ENCODE measurements at regions not wholly inside any gene's neighbourhood (a gene's known extent, or its start where the extent isn't known, plus 50 kb on each side); places are given as distances from the start of the nearest gene placed in this dataset.

DNA sequence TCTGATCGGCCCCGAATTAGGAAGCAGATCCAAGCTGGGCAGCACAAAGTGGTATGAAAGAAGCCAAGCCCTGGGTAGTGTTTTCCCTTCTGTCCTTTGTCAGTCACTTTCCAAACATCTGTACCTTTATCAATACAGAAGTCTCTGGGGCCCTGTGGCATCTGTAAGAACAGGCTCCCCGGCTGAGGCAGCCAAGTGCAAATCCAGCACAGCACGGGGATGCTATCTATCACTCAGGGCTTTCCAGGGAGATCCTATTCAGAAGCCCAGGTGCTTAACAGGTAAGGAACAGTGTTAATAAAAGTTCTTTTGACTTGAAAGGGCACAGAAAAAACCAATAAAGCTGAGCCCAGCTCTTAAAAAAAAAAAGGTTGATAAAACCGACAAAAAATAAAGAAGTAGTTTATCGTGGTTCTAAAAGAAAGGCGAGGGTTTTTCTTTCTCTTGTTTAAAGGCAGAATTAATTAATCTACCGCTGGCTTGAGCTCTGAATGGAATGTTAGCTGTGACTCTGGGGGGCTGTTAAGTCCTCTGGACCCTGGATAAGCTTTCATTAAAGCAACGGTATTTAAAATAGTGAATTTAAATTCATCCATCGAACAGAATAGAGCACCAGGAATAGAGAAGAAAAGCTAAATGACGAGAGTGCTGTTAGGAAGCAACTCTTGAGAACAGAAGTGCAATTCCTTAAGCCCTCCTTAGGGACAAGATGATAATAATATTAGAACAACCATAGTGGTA is 119.1 kb upstream of the GATB start:
- no peak overlapping the region for H3K27ac ChIP-seq
- TF ChIP-seq, protein P1, sequence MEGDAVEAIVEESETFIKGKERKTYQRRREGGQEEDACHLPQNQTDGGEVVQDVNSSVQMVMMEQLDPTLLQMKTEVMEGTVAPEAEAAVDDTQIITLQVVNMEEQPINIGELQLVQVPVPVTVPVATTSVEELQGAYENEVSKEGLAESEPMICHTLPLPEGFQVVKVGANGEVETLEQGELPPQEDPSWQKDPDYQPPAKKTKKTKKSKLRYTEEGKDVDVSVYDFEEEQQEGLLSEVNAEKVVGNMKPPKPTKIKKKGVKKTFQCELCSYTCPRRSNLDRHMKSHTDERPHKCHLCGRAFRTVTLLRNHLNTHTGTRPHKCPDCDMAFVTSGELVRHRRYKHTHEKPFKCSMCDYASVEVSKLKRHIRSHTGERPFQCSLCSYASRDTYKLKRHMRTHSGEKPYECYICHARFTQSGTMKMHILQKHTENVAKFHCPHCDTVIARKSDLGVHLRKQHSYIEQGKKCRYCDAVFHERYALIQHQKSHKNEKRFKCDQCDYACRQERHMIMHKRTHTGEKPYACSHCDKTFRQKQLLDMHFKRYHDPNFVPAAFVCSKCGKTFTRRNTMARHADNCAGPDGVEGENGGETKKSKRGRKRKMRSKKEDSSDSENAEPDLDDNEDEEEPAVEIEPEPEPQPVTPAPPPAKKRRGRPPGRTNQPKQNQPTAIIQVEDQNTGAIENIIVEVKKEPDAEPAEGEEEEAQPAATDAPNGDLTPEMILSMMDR (conservative IDR thresholded peaks at IDR 0.05): no peak

DNA sequence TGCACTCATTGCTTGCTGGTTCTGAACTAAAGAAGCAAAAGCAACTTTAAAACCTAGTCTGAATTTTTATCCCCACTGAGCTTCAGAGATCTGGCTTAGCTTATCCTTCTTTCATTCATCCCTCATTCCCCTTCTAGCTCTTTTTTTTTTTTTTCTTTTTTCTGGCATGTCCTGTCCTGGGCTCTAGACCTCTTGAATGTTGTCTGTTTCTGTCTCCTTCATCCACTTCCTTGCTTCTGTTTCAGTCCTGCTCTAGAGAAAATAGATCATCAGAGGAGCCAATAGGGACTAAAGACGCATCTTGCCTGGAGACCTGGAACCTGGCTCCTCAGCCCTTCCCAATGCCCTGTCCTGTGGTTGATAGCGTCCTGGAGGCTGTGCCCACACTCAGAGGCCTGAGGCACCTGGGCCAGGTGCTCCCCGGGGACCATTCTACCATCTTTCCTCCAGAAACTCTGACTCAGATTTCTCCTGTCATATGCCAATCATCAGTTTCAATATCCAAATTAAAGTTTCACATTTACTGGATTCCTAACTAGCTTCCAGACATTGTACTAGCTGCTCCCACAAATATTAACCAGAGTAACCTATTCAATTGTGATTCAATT is 115.7 kb upstream of the GATB start:
- TF ChIP-seq, protein P1 (conservative IDR thresholded peaks at IDR 0.05): no peak
- no peak overlapping the region for H3K27ac ChIP-seq

DNA sequence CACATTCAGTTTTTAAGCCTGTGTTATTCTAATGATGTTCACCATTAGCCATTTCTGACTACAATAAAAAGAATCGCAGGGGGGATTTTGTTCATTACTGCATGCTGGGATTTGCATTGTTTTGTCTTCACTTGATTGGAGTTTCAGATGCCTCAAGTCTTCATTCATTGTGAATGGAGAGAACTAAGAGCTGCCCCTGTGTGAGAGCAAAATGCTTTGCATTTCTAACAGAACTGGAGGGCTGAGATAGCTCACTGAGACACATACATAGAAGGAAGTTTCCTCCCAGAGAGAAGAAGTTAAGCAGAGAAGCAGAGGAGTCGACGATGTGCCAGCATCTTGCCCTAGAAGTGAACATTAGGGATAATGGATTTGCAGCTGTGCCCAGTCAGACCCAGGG is 113.5 kb upstream of the GATB start:
- TF ChIP-seq, protein P1 (conservative IDR thresholded peaks at IDR 0.05): no peak
- H3K27ac ChIP-seq: no peak overlapping the region

DNA sequence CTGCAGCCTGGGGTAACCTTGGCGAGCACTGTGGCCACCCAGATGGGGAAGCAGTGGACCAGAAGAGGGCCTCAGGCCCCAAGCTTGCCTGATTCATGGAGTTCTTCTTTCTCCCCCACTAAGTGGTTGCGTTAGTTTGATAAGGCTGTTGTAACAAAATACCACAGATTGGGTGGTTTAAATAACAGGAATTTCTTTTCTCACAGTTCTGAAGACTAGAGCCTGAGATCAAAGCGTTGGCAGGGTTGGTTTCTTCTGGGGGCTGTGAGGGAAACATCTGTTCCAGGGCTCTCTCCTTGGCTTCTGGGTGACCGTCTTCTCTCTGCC is 105.7 kb upstream of the GATB start:
- TF ChIP-seq, protein P1 (conservative IDR thresholded peaks at IDR 0.05): no peak
- H3K27ac ChIP-seq: no peak overlapping the region

DNA sequence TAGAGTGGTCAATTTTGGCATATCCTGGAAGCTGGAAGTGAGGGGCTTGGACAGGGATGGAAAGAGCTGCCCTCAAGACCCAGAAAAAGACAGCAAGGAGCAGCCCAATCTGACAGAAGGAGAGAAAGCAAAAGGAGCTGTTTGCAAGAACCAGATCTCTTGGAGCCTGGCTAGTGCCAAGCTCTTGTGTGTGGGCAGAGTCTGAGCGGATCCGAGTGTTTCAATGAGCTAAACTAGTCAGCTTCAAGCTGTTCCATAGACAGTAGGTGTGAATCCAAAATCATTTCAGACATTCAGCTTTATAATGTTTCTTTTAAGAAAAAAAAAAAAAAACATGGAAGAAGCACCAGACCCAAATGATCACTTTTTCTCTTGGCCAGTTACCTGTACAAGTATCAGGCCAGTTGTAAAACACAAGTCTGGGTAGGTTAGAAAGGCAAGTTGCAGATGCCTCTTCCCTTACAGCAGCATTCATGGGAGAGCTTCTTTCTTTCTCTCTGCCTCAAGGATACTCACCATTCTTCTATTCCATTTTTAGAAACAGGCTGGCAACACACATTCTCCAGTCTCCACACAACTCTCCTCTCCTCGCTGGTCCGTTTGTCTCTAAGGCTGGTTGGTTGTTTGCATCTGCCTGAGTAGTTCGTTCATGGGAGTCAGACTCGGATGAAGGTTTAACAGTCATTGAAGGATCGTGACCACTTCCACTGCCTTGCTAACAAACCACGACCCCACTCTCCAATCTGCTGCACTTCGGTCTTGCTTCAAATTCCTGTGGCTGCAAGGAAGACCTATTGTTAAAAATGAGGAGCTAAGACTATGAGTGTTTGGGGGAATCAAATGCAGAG is 105.2 kb upstream of the GATB start:
- no peak overlapping the region for H3K27ac ChIP-seq
- TF ChIP-seq, protein P1 (conservative IDR thresholded peaks at IDR 0.05): no peak

DNA sequence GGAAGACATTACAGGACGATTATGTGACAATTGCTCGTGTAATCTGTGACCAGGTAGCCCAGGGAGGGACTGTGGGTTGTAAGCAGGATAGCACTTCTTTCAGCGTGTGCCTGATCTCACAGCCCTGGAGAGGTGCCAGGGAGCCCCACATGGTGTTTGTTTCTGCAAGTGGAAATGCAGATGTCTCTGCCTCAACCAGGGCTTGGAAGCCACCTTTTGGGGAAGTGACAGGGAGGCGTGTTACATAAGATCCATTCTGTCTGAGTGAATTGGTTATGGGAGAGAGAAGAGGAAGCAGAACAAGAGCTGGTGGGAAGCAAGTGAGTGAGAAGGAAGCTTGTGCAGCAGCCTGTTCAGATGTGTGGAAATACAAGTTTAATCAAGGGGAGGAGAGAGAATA is 104.5 kb upstream of the GATB start:
- no peak overlapping the region for H3K27ac ChIP-seq
- TF ChIP-seq, protein P1 (conservative IDR thresholded peaks at IDR 0.05): no peak

DNA sequence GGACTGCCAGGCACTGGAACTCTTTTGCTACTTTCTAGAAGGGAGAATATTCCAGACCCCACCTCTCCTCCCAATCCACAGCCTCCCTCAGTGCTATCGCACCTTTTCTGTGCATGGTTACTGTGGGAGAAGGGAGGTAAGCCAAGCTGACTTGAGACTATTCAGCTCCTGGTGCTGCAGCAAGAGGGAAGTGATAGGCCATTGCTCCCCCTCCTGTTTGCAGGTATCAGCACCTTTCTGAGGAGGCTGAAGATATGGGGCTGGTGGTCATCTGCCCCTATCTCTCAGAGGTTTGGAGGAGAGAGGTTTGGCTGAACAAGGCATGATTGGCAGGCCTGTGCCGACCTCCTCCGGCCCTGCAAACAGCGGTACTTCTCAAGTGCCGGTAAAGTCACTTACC is 103.3 kb upstream of the GATB start:
- TF ChIP-seq, protein P1 (conservative IDR thresholded peaks at IDR 0.05): no peak
- H3K27ac ChIP-seq: no peak overlapping the region
